DMS79 treated with DMSO at 0.1 percent for 48 hours (cell line): ENCODE measurements at regions not wholly inside any gene's neighbourhood (a gene's known extent, or its start where the extent isn't known, plus 50 kb on each side); places are given as distances from the start of the nearest gene placed in this dataset.

Source experiments
- DNase-seq: peaks from one replicate; lab custom pipeline; 2025; lab: John Stamatoyannopoulos, UW

DNA sequence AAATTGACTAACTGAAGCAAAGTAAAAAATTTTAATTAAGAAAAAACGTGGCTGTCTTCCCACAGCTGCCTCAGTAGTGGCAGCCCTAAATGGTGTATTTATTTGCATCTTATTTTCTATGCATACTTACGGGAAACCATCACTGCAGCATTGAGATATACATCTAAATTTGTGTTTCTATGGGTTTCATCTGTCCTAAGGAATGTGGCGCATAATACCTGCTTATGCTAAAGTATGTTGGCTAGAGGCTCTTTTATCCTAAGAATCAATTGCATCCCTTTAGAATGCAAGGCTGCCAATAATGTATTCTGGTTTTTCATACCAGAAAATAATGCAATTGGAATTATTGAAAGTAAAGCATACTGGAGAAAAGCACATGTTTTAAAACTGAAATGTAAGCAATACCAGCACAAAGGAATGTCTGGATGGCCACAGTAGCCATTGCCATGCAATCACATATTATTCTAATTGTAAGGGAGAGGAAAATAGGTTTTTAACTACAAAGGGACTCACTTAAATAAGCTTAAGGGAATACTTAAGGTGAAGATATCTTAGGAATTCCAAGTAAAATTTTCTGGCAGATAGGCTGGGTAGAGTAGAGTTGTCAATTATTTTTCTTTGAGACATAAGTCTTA is 834.5 kb upstream of the NECTIN3 start:
- no peak for DNase-seq

DNA sequence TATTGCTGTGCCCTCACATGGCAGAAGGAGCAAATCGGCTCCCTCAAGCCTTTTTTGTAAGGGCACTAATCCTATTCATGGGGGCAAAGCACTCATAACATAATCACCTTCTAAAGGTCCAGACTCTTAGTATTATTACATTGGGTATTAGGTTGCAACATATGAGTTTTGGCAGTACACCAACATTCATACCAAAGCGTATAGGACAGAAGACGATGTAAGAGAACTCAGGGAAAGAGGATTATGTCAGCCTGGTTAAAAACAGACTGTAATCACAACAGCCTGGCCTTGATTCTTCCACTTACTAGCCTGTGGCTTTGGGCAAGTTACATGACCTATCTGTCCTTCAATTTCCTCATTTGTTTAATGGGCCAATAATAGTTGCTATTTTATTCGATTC is 828.5 kb upstream of the NECTIN3 start:
- no peak for DNase-seq

GRCh38 chr3:110246796-110247376 is 824.7 kb upstream of the NECTIN3 start:
- no peak for DNase-seq

DNA sequence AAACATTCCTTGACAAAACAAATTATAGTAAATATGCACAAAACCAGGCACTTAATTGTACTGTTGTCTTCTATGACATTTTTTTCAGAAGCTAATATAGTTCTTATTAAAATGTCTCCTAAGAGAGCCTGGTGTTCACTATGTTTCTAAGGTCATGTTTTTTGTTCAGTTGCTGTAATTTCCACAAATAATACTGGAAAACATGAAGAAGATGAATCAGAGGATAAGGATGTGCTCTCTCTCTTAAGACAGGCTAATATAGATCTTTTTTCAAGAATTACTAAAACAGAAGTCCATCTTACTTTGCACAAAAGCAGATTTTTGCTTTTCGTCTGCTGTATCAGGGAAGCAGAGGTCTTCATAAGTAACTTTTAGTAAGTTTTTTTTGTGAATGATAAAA is 823.0 kb upstream of the NECTIN3 start:
- no peak for DNase-seq

DNA sequence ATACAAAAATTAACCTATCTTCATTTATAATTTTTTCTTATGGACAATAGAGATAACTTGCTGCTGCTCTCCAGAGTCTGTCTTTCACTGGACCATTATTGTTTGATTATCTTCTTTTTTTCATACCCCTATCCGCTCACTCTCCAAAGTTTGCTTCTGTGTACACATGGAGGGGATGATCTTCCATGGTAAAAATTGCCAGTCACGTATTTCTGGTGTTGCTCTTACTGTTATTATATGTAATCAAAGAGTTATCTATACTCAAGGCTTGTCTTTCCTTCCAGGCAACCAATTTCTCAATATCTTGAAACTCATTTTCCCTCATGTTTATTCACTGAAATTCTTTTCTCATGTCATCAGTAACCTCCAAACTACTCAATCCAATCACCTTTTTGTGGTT is 817.8 kb upstream of the NECTIN3 start:
- no peak for DNase-seq

DNA sequence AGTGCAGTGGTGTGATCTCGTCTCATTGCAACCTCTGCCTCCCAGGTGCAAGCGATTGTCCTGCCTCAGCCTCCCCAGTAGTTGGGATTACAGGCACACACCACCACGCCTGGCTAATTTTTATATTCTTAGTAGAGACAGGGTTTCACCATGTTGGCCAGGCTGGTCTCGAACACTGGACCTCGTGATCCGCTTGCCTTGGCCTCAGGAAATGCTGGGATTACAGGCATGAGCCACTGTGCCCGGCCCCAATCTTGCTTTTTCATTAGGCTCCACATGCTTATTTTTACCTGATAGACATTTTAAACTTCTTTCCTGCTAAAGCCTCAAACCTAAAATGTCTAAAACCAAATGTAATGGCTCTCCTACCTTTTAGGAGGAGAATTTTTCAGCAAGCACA is 817.0 kb upstream of the NECTIN3 start:
- no peak for DNase-seq

DNA sequence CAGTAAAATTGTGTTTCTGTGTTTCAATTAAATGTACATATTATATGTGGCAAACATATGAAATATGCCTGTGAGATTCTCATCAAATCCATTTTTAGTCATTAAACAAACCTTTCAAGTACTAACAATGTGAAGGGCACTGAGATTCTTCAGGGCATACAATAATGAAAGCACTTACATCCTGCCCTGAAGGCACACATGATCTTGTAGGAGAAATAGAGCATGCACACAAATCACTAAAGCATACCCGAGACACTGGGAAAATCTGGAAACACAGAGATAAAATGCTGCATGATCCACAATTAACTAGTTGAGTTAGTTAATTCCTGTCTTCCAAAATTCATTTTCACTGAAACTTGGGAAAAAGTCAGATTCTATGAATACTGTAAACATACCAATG is 810.5 kb upstream of the NECTIN3 start:
- DNase-seq: no peak

DNA sequence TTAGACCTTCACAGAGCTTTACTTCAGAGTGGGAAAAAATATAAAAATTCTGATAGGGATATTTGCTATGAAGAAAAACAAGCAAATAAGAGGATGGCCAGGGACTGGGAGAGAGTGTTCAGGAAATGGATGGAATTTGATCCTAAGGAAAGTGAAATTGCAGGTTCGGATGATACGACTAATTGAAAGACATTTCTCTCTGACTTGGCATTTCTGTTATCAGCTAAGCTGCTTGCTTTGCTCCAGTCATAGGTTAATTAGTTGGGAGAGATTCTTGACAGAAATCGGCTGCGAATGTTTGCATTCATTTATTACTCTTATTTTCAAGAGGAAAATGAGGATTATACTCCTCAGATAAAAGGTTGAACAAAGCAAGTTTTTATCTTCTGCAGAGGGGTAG is 808.7 kb upstream of the NECTIN3 start:
- DNase-seq: no peak

- DNase-seq: no peak
Measured at GRCh38 chr3:110265302-110265701, 806.3 kb upstream of the NECTIN3 start.

GRCh38 chr3:110267304-110267845 is 804.2 kb upstream of the NECTIN3 start:
- DNase-seq: no peak

DNA sequence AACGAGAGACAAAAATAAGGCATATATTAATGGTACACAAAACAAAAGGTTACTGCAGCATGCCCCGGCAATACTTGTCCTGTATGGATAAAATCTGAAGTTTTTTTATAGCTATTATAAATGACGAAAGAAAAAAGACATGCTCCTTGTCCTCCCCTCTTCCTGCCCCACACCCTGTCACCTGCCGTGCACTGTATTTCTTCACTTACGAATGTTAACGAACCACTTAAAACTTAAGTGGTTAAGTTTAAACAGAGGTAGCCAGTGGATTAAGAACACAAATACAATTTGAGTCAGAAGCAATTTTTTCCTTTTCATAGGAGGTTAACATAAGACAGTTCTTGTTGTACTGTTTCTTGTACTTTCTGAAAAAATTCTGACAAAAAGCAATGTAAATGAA is 799.1 kb upstream of the NECTIN3 start:
- no peak for DNase-seq

DNA sequence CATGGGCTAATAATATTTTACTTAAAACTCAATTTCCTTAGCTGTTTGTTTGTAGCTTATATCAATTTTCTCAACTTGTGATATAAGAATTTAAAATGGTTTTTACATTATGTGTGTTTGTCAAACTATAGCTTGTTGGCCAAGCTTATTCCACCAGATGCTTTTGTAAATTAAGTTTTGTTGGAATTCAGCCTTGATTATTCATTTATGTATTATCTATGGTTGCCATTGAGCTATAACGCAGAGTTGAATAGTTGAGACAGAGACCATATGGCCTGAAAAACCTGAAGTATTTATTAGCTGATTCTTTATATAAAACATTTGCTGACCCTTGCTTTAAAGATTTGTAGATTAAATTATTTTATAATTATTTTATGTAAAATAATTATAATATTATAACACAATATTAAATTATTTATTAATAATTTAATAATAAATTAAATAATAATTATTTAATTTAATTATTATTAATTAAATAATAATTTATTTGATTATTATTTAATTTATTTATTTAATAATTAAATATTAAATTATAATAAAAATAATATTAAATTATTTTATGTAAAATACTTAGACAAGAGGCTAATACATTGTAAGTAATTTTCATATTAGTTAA is 779.6 kb upstream of the NECTIN3 start:
- no peak for DNase-seq

DNA sequence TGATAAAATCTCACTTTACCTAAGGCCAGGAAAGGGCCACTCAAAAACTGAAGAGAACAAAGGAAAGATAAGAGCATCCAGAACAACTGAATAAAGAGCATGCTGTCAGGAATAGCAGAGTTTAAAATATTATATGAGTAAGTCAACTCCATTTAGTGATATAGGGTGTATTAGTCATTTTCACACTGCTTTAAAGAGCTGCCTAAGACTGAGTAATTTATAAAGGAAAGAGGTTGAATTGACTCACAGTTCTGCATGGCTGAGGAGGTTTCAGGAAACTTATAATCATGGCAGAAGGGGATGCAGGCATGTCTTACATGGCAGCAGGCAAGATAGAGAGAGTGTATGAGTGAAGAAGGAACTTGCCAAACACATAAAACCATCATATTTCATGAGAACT is 778.0 kb upstream of the NECTIN3 start:
- no peak for DNase-seq

DNA sequence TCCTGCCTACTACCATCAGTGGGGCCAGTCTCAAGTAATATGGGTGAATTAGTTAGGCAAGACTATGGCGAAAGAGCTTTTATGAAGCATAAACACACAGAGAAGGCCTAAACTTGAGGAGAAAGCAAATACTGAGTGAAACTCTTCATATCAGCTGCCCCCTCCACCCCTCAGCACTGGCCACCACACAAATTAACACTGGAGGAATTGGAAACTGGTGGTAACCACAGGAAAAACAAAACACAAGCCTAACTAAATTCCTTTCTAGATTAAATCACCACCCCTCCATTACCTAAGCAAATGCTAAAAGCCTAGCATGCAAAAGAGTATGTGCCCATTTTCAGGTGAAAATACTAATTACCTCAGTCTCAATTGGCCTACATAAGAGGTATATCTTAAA is 774.7 kb upstream of the NECTIN3 start:
- no peak for DNase-seq

- no peak for DNase-seq
Measured at GRCh38 chr3:110301781-110302180, 769.8 kb upstream of the NECTIN3 start.

- DNase-seq: no peak
Measured at GRCh38 chr3:110307065-110307809, 764.4 kb upstream of the NECTIN3 start.

DNA sequence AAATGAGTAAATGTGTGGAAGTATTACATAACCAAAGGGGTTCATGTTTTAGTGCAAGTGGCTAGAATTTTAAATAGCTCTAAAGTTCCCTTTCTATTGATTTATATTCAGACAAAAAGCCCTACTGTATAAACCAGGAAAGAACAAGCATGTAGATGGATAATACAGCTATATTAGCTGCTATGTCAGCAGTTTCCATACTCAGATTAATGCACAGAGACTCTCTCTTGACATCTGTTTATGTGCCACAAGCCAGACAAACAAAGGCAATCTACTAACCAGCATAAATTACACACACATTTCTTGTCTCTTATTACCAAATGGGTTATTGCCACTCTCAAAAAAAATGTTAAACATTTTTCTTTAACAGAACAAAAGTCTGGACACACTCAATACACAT is 760.1 kb upstream of the NECTIN3 start:
- DNase-seq: no peak

DNA sequence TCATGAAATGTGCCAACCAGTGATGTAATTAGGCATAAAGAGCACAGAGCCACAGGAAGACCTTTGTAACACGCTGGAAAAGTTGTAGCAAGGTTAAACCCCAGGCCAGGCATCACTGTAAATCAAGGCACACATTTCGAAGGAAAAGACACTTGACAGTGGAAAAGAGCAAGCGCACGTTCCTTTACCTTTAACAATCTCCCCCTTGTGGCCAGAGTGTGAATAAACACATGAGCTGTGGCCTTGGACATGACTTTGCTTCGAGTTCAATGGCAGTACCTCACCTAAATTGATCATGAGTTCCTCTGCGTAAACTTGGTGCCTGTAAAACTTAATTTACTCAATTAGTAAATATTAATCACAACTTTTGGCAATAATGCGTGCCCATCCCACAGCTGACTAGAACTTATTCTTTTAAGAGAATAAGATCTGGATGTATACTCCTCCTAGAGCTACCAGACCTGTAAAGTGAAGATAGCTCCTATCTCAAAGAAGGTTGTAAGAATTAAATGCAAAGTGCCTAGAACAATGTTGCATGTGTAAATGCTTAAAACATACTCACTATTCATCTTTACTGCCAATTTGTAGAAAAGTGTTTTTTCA is 757.0 kb upstream of the NECTIN3 start:
- peak; percentile 4 for DNase-seq

- no peak for DNase-seq
Measured at GRCh38 chr3:110318108-110318507, 753.5 kb upstream of the NECTIN3 start.

GRCh38 chr3:110323349-110323748 is 748.3 kb upstream of the NECTIN3 start:
- DNase-seq: no peak

GRCh38 chr3:110324171-110324705 is 747.4 kb upstream of the NECTIN3 start:
- no peak for DNase-seq

- DNase-seq: no peak
Measured at GRCh38 chr3:110327870-110328269, 743.7 kb upstream of the NECTIN3 start.
